HCT116 (cell line): ENCODE measurements at regions not wholly inside any gene's neighbourhood (a gene's known extent, or its start where the extent isn't known, plus 50 kb on each side); places are given as distances from the start of the nearest gene placed in this dataset.

ENCODE experiments used
- ATF3 ChIP-seq: IDR thresholded peaks from 2 replicates; pipeline ENCODE4 v1.6.1; 2012
- CTCF ChIP-seq, 3 experiments: fragments of 200-600 bp in 1 of 3; sonication (generic) in 1 of 3; IDR thresholded peaks in 2 of 3; conservative IDR thresholded peaks in 1 of 3; 2 replicates each; pipeline ENCODE4 v1.5.1; 2012 to 2017; ENCODE audit warnings: low read depth in 2 of 3, low read length in 2 of 3, antibody characterized with exemption in 1 of 3, borderline replicate concordance in 1 of 3, control low read depth in 1 of 3, mild to moderate bottlenecking in 1 of 3, mixed read lengths in 1 of 3, mixed run types in 1 of 3, moderate library complexity in 1 of 3; ENCODE audit not compliant: insufficient read depth in 1 of 3
- EZH2 ChIP-seq: fragments of 200-600 bp; sonication (generic); IDR thresholded peaks from 2 replicates; pipeline ENCODE4 v1.6.1; 2017; ENCODE audit warnings: antibody characterized with exemption, mixed run types
- POLR2A ChIP-seq: IDR thresholded peaks from 2 replicates; pipeline ENCODE4 v1.7.0; 2011; ENCODE audit warnings: borderline replicate concordance; ENCODE audit not compliant: insufficient read depth, insufficient read length; ENCODE audit errors: extremely low read depth
- REST ChIP-seq: IDR thresholded peaks from 2 replicates; pipeline ENCODE4 v1.6.1; 2012; ENCODE audit warnings: low read depth
- SP1 ChIP-seq: IDR thresholded peaks from 2 replicates; pipeline ENCODE4 v1.6.1; 2012; ENCODE audit warnings: low read depth

- TF ChIP-seq POLR2A (no peak), EZH2 (no peak), CTCF (IDR thresholded peaks at IDR 0.05 in 2 of 3, conservative IDR thresholded peaks at IDR 0.05 in 1 of 3; ENCODE audit: borderline replicate concordance in 1 of 3, insufficient read depth in 1 of 3, low read depth in 2 of 3, low read length in 2 of 3) (no peak), ATF3 (no peak), SP1 (no peak), REST (no peak)
These were observed 75.3 kb upstream of the TNRC6C start for GRCh38 chr17:77883213-77883650.
